ENCODE measurements at regions not wholly inside any gene's neighbourhood (a gene's known extent, or its start where the extent isn't known, plus 50 kb on each side); places are given as distances from the start of the nearest gene placed in this dataset.

GRCh38 chr11:103541186-103541795, 432.1 kb downstream of the DYNC2H1 start:
- DNase-seq (ENCODE audit: low read depth), result no peak
- no peak for TF ChIP-seq CTCF (IDR thresholded peaks at IDR 0.05; ENCODE audit: low read length, missing control alignments)
- H3K4me3 ChIP-seq (replicated peaks; ENCODE audit: low read depth, low read length), result no peak overlapping the region

GRCh38 chr11:103542851-103543250, 433.6 kb downstream of the DYNC2H1 start:
- TF ChIP-seq CTCF (IDR thresholded peaks at IDR 0.05; ENCODE audit: low read length, missing control alignments), result no peak
- no peak for DNase-seq (ENCODE audit: low read depth)
- no peak overlapping the region for H3K4me3 ChIP-seq (replicated peaks; ENCODE audit: low read depth, low read length)

- DNase-seq (ENCODE audit: low read depth), result no peak
- TF ChIP-seq CTCF (IDR thresholded peaks at IDR 0.05; ENCODE audit: low read length, missing control alignments), result no peak
- H3K4me3 ChIP-seq (replicated peaks; ENCODE audit: low read depth, low read length), result no peak overlapping the region
Observed at GRCh38 chr11:103543456-103543855, 434.2 kb downstream of the DYNC2H1 start.

DNA sequence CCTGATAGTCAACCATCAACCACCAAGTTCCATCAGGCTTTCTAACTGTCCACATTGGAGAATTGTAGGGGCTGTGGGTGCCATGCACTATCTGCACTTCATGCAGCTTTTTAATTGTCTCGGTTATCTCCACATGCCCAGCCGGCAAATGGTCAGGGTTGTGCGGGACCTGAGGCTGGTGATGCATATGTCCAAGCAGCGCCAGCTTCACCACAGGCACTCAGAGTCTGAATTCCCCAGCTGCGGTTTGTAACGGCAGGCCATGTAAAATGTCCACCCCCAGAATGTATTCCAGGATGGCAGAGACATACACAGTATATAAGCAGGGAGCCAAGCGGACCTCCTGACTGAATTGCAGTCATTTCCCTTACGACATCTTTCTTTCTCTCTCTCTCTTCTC, 435.6 kb downstream of the DYNC2H1 start:
- no peak for DNase-seq (ENCODE audit: low read depth)
- no peak for TF ChIP-seq CTCF (IDR thresholded peaks at IDR 0.05; ENCODE audit: low read length, missing control alignments)
- no peak overlapping the region for H3K4me3 ChIP-seq (replicated peaks; ENCODE audit: low read depth, low read length)

- no peak for TF ChIP-seq CTCF (IDR thresholded peaks at IDR 0.05; ENCODE audit: low read length, missing control alignments)
- DNase-seq (ENCODE audit: low read depth), result no peak
- no peak overlapping the region for H3K4me3 ChIP-seq (replicated peaks; ENCODE audit: low read depth, low read length)
Observed at GRCh38 chr11:103545551-103545950, 436.3 kb downstream of the DYNC2H1 start.

DNA sequence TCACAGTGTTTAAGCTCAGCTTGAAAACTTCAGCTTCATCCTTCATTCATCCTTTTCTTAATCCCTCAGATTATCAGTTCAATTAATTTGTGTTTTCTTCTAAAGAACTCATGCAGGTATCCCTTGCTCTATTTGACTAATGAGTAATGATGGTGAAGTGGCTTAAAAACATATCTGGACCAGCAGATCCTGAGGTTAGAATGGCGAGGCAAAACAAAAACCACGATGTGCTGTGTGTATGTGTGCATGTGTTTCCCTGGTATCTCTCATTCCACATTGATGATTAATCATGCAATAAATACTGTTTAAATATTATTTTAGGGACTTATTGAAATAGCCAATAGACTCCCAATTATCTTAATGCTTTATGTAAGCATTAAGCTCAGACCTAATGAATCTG, 437.0 kb downstream of the DYNC2H1 start:
- H3K4me3 ChIP-seq (replicated peaks; ENCODE audit: low read depth, low read length), result no peak overlapping the region
- DNase-seq (ENCODE audit: low read depth), result no peak
- TF ChIP-seq CTCF (IDR thresholded peaks at IDR 0.05; ENCODE audit: low read length, missing control alignments), result no peak

DNA sequence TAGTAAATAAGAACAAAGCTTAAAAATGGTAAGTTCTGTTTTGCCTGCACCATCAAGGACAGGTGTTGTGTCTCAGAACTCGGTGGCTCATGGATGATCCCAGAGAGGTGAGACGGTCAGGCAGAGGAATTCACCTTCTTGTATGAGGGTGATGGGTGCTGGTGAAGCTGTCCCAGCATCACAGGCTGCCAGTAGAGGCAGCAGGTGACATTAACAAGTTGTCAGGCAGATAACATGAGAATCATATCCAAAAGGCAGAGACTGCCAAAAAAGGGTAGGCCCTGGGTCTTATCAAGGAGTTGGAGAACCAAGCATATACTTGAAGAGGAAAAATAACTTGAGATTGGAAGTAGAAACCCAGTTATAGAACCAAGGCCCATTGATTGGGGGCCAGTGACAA, 437.8 kb downstream of the DYNC2H1 start:
- no peak overlapping the region for H3K4me3 ChIP-seq (replicated peaks; ENCODE audit: low read depth, low read length)
- no peak for DNase-seq (ENCODE audit: low read depth)
- TF ChIP-seq CTCF (IDR thresholded peaks at IDR 0.05; ENCODE audit: low read length, missing control alignments), result no peak
